GM21515 (cell line): ENCODE measurements at regions not wholly inside any gene's neighbourhood (a gene's known extent, or its start where the extent isn't known, plus 50 kb on each side); places are given as distances from the start of the nearest gene placed in this dataset.
"Not testable (repeated sequence)": the region's sequence is repeated elsewhere in the genome, so short reads cannot be mapped to it uniquely, and the experiment has no call there.

ENCODE experiments used
- ATAC-seq: cut with Tn5 transposase; IDR thresholded peaks from one replicate; pipeline ENCODE4 v1.9.1; 2021; ENCODE audit not compliant: unreplicated experiment

- no peak for ATAC-seq
These were observed 167.1 kb upstream of the MMS22L start for GRCh38 chr6:97450087-97450486.

- no peak for ATAC-seq
These were observed 173.1 kb upstream of the MMS22L start for GRCh38 chr6:97456070-97456469.

GRCh38 chr6:97459535-97459934 is 176.5 kb upstream of the MMS22L start:
- ATAC-seq = no peak

GRCh38 chr6:97459986-97460385 is 177.0 kb upstream of the MMS22L start:
- ATAC-seq = no peak

- ATAC-seq = no peak
These were observed 177.5 kb upstream of the MMS22L start for GRCh38 chr6:97460394-97461080.

- ATAC-seq = no peak
These were observed 178.2 kb upstream of the MMS22L start for GRCh38 chr6:97461218-97461617.

- ATAC-seq = no peak
These were observed 179.0 kb upstream of the MMS22L start for GRCh38 chr6:97462031-97462430.

- ATAC-seq = no peak
These were observed 180.1 kb upstream of the MMS22L start for GRCh38 chr6:97462938-97463598.

GRCh38 chr6:97465877-97466561 is 183.0 kb upstream of the MMS22L start:
- ATAC-seq = no peak

- no peak for ATAC-seq
These were observed 186.0 kb upstream of the MMS22L start for GRCh38 chr6:97468981-97469380.

- ATAC-seq = no peak
These were observed 186.4 kb upstream of the MMS22L start for GRCh38 chr6:97469451-97469850.

GRCh38 chr6:97470322-97470721 is 187.3 kb upstream of the MMS22L start:
- no peak for ATAC-seq

- ATAC-seq = no peak
These were observed 191.0 kb upstream of the MMS22L start for GRCh38 chr6:97473979-97474378.

GRCh38 chr6:97497713-97498331 is 214.8 kb upstream of the MMS22L start:
- ATAC-seq = peak; percentile 98

GRCh38 chr6:97501853-97502252 is 218.8 kb upstream of the MMS22L start:
- ATAC-seq = no peak

- ATAC-seq = no peak
These were observed 225.6 kb upstream of the MMS22L start for GRCh38 chr6:97508646-97509045.

GRCh38 chr6:97513260-97513659 is 230.2 kb upstream of the MMS22L start:
- not testable (repeated sequence) for ATAC-seq

GRCh38 chr6:97524811-97525210 is 241.8 kb upstream of the MMS22L start:
- no peak for ATAC-seq

- ATAC-seq = no peak
These were observed 252.8 kb upstream of the MMS22L start for GRCh38 chr6:97535800-97536199.

- ATAC-seq = no peak
These were observed 265.3 kb upstream of the MMS22L start for GRCh38 chr6:97548354-97548753.

- ATAC-seq = no peak
These were observed 274.3 kb upstream of the MMS22L start for GRCh38 chr6:97557355-97557754.

GRCh38 chr6:97563529-97563928 is 280.5 kb upstream of the MMS22L start:
- no peak for ATAC-seq
